Skin of body (tissue), 1 donor: ENCODE measurements at regions not wholly inside any gene's neighbourhood (a gene's known extent, or its start where the extent isn't known, plus 50 kb on each side); places are given as distances from the start of the nearest gene placed in this dataset.

Experiments
- DNase-seq: peaks from one replicate; lab custom pipeline; 2025; lab: John Stamatoyannopoulos, UW

GRCh38 chr6:50217841-50218240 is 168.1 kb upstream of the DEFB112 start:
- DNase-seq, result no peak

- no peak for DNase-seq
Measured at GRCh38 chr6:50236164-50236563, 186.4 kb upstream of the DEFB112 start.

- DNase-seq, result no peak
Measured at GRCh38 chr6:50239853-50240252, 190.1 kb upstream of the DEFB112 start.

- DNase-seq, result no peak
Measured at GRCh38 chr6:50240986-50241385, 191.3 kb upstream of the DEFB112 start.

GRCh38 chr6:50249493-50249892 is 199.8 kb upstream of the DEFB112 start:
- no peak for DNase-seq

- DNase-seq, result no peak
Measured at GRCh38 chr6:50257322-50257721, 207.6 kb upstream of the DEFB112 start.

- no peak for DNase-seq
Measured at GRCh38 chr6:50259903-50260302, 210.2 kb upstream of the DEFB112 start.

GRCh38 chr6:50264995-50265571 is 215.4 kb upstream of the DEFB112 start:
- no peak for DNase-seq

- no peak for DNase-seq
Measured at GRCh38 chr6:50270415-50270814, 220.7 kb upstream of the DEFB112 start.

- DNase-seq, result no peak
Measured at GRCh38 chr6:50271266-50271665, 221.5 kb upstream of the DEFB112 start.

- no peak for DNase-seq
Measured at GRCh38 chr6:50271817-50272216, 222.1 kb upstream of the DEFB112 start.

GRCh38 chr6:50272611-50273010 is 222.9 kb upstream of the DEFB112 start:
- DNase-seq, result no peak

- no peak for DNase-seq
Measured at GRCh38 chr6:50276771-50277261, 227.1 kb upstream of the DEFB112 start.

- no peak for DNase-seq
Measured at GRCh38 chr6:50277774-50278173, 228.0 kb upstream of the DEFB112 start.

- no peak for DNase-seq
Measured at GRCh38 chr6:50278663-50279062, 228.9 kb upstream of the DEFB112 start.

- DNase-seq, result no peak
Measured at GRCh38 chr6:50285735-50286134, 236.0 kb upstream of the DEFB112 start.

- DNase-seq, result no peak
Measured at GRCh38 chr6:50288241-50288640, 238.5 kb upstream of the DEFB112 start.

GRCh38 chr6:50288881-50289280 is 239.2 kb upstream of the DEFB112 start:
- no peak for DNase-seq

- no peak for DNase-seq
Measured at GRCh38 chr6:50289366-50289765, 239.6 kb upstream of the DEFB112 start.

- no peak for DNase-seq
Measured at GRCh38 chr6:50301307-50301706, 251.6 kb upstream of the DEFB112 start.

GRCh38 chr6:50305660-50306059 is 255.9 kb upstream of the DEFB112 start:
- no peak for DNase-seq

GRCh38 chr6:50318536-50318935 is 268.8 kb upstream of the DEFB112 start:
- no peak for DNase-seq

- no peak for DNase-seq
Measured at GRCh38 chr6:50330347-50330746, 280.6 kb upstream of the DEFB112 start.

- no peak for DNase-seq
Measured at GRCh38 chr6:50330963-50331362, 281.2 kb upstream of the DEFB112 start.
